GM12864 (cell line): ENCODE measurements at regions not wholly inside any gene's neighbourhood (a gene's known extent, or its start where the extent isn't known, plus 50 kb on each side); places are given as distances from the start of the nearest gene placed in this dataset.

Experiments used
- DNase-seq: peaks from one replicate; pipeline ENCODE4 v3.0.0-alpha.2; 2011; ENCODE audit warnings: low read depth
- H3K4me3 ChIP-seq: 2 replicates; pipeline ENCODE4 v1.5.1; 2011; ENCODE audit warnings: mild to moderate bottlenecking, low read depth, low read length, control low read depth
- TF ChIP-seq, protein P1 (sequence below): IDR thresholded peaks from 2 replicates; pipeline ENCODE4 v1.5.1; 2011; ENCODE audit warnings: low read depth, mild to moderate bottlenecking, moderate library complexity, low read length, control low read depth, inconsistent platforms; ENCODE audit errors: missing control alignments

DNA sequence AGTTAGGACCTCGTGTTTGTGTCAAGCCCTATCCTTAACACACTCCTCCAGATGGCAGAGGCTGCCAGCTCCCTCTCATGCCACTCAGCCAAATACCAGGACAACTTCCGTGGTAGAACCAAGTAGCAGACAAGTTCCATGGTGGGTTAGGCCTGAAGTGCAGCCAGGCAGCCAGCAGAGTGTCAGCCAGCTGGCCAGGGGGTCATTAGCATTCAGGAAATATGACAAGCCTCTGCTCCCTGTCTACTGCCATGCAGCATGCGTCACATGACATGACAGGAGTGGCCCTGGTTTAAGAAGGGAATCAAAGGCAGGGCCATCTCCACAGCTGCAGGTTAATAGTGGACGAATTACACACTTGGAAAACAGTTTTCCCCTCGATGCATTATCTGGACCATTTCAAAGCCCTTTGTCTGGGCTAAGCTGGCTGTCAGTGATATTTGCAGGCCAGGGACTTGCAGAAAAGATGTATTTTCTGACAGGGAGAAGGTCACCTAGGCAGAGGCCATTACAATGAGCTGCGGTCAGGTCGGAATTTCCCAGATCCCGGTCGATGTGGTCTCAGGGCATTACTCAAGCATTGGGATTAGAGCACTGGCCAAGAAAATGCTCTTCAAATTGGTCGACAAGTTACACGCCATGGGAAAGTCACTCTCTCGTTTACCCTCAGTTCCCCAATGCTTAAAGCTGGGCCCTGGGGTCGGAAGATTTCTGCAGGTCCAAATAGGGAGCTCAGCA is 461.7 kb upstream of the CADM1 start:
- DNase-seq: no peak
- H3K4me3 ChIP-seq: no peak overlapping the region
- TF ChIP-seq, protein P1, sequence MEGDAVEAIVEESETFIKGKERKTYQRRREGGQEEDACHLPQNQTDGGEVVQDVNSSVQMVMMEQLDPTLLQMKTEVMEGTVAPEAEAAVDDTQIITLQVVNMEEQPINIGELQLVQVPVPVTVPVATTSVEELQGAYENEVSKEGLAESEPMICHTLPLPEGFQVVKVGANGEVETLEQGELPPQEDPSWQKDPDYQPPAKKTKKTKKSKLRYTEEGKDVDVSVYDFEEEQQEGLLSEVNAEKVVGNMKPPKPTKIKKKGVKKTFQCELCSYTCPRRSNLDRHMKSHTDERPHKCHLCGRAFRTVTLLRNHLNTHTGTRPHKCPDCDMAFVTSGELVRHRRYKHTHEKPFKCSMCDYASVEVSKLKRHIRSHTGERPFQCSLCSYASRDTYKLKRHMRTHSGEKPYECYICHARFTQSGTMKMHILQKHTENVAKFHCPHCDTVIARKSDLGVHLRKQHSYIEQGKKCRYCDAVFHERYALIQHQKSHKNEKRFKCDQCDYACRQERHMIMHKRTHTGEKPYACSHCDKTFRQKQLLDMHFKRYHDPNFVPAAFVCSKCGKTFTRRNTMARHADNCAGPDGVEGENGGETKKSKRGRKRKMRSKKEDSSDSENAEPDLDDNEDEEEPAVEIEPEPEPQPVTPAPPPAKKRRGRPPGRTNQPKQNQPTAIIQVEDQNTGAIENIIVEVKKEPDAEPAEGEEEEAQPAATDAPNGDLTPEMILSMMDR: no peak

DNA sequence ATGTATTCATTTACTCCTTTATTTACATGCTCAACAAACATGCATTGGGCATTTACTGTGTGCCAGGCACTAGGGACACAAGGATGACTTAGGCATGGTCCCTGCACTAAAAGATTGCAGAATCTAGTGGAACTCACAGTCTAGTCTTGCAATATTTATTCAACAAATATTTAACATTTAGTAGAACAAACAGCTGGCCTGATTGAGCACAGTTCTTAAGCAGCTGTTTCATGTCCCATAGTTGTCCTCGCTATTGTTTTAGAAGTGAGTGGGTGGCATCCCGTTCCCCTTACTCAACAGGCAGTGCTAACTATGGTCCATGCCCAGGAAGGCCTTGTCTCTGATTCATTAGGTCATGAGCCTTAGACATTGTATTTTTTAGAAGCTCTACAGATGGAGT is 459.9 kb upstream of the CADM1 start:
- H3K4me3 ChIP-seq: no peak overlapping the region
- TF ChIP-seq, protein P1: no peak
- DNase-seq: no peak

DNA sequence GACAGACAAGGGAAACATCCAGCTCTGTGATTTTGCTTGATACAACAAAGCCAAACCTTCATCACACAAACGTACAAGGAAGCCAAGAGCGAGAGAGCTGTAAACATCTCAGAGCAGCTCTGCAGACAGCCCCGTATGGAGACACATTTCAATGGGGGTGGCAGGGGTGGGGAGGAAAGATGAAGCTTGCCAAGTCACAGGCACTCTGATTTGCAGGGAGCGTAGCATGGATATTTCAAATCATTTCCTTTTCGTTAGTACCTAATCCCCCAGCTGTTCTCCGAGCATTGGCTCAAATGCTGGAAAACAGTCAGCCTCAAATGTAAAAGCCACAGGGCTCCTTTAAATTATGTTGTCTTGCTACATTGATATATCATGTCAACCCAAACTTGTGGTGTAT is 458.9 kb upstream of the CADM1 start:
- TF ChIP-seq, protein P1: no peak
- no peak for DNase-seq
- no peak overlapping the region for H3K4me3 ChIP-seq

DNA sequence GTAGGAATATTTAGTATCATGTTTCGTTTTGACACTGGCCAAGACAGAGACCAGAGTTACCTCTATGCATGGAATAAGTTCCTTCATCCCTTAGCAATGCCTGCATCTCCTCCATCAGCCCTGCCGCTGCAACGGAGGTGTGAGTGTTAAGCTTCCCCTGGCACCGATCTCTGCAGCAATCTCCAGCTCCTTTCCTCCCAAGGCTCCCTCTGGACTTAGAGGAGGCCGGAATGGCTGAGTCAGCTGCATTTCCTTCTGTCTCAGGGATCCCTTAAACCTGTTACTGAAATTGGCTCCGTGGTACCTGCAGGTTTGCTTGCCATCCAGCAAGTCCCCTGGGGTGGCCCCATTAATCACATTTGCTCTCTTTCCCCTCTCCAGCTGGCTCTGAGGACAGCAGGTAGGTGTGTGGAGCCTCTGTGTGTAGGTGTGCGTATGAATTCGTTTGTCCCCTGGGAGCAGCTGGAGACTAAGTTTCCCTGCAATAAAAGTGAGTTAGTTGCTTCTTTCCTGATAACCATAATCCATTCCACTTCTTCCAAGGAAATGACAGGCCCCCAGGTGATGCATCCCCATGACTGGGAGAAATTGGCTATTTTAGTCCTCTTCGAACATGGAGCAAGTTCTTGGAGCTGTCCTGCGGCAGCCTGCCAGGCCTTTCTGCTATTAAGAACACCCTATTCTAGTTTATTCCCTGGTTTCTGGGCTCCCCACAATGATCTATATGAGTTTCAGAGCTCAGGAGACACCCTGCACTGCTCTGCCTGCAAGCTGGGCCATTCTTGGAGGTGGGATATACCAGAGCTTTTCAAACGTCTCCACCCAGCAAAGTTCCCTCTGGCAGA is 457.2 kb upstream of the CADM1 start:
- no peak overlapping the region for H3K4me3 ChIP-seq
- TF ChIP-seq, protein P1: no peak
- DNase-seq: no peak

DNA sequence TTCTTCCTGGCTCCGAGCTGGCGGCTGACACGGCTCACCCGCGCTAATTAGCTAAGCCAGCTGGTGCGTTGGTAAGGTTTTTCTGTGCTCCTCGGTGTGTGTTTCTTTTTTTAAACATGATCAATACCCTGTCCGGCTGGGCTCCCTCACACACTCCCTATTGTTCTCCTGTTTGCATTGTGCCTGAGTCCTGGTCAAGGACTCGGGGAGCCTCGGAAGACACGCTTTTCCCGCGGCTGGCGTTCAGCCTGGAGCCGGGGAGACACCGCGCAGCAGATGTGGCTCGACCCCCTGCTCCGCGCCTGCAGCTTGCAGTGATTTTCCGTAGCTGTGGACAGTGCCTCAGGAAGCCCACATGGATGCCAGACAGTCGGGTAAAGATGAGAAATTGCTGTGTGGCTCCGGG is 454.9 kb upstream of the CADM1 start:
- DNase-seq: no peak
- TF ChIP-seq, protein P1: no peak
- H3K4me3 ChIP-seq: no peak overlapping the region

DNA sequence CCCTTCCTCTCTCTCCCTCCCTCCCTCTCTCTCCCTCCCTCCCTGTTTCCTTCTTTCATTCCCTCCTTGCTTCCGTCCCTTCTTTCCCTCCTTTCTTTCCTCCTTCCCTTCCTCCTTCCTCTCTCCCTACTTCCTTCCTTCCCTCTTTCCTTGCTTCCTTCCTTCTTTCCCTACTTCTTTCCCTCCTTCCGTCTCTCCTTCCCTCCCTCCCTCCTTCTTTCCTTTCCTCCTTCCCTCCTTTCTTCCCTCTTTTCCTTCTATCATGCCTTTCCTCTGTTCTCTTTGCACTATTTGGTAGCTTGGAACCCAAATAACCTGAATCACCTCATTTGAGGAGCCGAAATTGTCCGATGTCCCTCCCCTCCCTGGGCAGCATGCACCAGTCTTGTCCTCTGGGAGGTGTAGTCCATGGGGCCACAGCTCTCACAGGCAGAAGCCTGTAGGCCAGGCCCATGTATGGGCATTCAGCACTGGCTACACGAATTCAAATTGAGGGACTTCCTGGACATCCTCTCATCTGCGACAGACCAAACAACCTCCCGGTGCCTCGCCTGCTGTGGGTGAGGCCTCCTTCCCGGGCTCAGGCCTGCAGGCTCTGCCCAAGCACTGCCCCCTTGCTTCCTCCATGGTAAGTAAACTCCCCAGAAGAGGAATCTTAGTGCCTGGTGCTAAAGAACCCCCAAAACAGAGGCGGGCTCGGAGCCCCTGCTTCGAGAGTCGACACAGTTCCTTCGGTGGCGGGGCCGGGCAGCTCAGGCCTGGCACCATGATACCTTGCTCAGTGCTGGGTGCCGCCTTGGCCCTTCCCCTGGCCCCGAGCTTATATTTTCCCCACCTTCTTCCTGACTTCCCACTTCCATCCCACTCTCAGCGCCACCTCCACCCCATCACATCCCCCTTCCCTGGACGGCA is 454.1 kb upstream of the CADM1 start:
- TF ChIP-seq, protein P1: no peak
- H3K4me3 ChIP-seq: no peak overlapping the region
- no peak for DNase-seq
